Panc1 (cell line): ENCODE measurements at regions not wholly inside any gene's neighbourhood (a gene's known extent, or its start where the extent isn't known, plus 50 kb on each side); places are given as distances from the start of the nearest gene placed in this dataset.

Source experiments
- POLR2AphosphoS5 ChIP-seq: IDR thresholded peaks from 2 replicates; pipeline ENCODE4 v1.6.1; 2012; ENCODE audit warnings: mild to moderate bottlenecking, low read depth, low read length, moderate library complexity
- SIN3A ChIP-seq: IDR thresholded peaks from 2 replicates; pipeline ENCODE4 v1.6.1; 2012; ENCODE audit warnings: low read depth, mild to moderate bottlenecking, low read length, moderate library complexity, borderline replicate concordance; ENCODE audit not compliant: insufficient read depth
- TF ChIP-seq, protein P1 (sequence below), 2 experiments: IDR thresholded peaks; 2 replicates each; pipeline ENCODE4 v1.6.1; 2011 to 2012; ENCODE audit warnings: low read depth in 2 of 2, control low read depth in 1 of 2, low read length in 1 of 2, mild to moderate bottlenecking in 1 of 2, moderate library complexity in 1 of 2; ENCODE audit not compliant: insufficient read depth in 1 of 2
- TF ChIP-seq, protein P2 (sequence below): fragments of 450-650 bp; IDR thresholded peaks from 2 replicates; pipeline ENCODE4 v1.5.1; 2017; ENCODE audit warnings: mild to moderate bottlenecking

DNA sequence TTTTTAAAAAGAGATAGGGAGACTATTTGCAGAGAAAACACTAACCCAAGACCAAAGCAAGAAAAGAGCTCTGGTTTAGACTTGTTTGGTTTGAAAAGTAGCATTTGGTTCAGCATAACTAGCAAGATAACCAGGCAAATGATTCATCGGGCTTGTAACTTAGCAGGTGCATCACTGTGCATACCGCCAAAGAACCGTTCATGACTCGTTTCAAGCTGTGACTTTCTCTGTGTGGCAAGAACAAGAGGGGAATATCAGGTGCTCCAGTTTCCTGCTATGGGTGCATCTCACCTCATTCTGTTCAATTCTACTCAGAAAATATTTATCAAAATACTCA, 244.9 kb downstream of the ETAA1 start:
- TF ChIP-seq, protein P1, sequence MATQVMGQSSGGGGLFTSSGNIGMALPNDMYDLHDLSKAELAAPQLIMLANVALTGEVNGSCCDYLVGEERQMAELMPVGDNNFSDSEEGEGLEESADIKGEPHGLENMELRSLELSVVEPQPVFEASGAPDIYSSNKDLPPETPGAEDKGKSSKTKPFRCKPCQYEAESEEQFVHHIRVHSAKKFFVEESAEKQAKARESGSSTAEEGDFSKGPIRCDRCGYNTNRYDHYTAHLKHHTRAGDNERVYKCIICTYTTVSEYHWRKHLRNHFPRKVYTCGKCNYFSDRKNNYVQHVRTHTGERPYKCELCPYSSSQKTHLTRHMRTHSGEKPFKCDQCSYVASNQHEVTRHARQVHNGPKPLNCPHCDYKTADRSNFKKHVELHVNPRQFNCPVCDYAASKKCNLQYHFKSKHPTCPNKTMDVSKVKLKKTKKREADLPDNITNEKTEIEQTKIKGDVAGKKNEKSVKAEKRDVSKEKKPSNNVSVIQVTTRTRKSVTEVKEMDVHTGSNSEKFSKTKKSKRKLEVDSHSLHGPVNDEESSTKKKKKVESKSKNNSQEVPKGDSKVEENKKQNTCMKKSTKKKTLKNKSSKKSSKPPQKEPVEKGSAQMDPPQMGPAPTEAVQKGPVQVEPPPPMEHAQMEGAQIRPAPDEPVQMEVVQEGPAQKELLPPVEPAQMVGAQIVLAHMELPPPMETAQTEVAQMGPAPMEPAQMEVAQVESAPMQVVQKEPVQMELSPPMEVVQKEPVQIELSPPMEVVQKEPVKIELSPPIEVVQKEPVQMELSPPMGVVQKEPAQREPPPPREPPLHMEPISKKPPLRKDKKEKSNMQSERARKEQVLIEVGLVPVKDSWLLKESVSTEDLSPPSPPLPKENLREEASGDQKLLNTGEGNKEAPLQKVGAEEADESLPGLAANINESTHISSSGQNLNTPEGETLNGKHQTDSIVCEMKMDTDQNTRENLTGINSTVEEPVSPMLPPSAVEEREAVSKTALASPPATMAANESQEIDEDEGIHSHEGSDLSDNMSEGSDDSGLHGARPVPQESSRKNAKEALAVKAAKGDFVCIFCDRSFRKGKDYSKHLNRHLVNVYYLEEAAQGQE (IDR thresholded peaks at IDR 0.05; ENCODE audit: insufficient read depth in 1 of 2, low read depth in 2 of 2, low read length in 1 of 2): no peak
- TF ChIP-seq, protein P2, sequence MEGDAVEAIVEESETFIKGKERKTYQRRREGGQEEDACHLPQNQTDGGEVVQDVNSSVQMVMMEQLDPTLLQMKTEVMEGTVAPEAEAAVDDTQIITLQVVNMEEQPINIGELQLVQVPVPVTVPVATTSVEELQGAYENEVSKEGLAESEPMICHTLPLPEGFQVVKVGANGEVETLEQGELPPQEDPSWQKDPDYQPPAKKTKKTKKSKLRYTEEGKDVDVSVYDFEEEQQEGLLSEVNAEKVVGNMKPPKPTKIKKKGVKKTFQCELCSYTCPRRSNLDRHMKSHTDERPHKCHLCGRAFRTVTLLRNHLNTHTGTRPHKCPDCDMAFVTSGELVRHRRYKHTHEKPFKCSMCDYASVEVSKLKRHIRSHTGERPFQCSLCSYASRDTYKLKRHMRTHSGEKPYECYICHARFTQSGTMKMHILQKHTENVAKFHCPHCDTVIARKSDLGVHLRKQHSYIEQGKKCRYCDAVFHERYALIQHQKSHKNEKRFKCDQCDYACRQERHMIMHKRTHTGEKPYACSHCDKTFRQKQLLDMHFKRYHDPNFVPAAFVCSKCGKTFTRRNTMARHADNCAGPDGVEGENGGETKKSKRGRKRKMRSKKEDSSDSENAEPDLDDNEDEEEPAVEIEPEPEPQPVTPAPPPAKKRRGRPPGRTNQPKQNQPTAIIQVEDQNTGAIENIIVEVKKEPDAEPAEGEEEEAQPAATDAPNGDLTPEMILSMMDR: no peak
- TF ChIP-seq SIN3A: no peak
- TF ChIP-seq POLR2AphosphoS5: no peak
